ENCODE measurements at regions not wholly inside any gene's neighbourhood (a gene's known extent, or its start where the extent isn't known, plus 50 kb on each side); places are given as distances from the start of the nearest gene placed in this dataset.
"Not testable (repeated sequence)": the region's sequence is repeated elsewhere in the genome, so short reads cannot be mapped to it uniquely, and the experiment has no call there.

GRCh38 chr2:2898744-2899143 is 478.9 kb downstream of the EIPR1 start:
- Histone ChIP-seq H4K20me1 (ENCODE audit: low read depth) (no peaks in the 10 kb centered on the region), H3F3A (ENCODE audit: low read depth) (no peaks in the 10 kb centered on the region), H3K4me2 (no peak overlapping the region), H3K36me3 (no peaks in the 10 kb centered on the region), H3K79me2 (ENCODE audit: low read depth) (no peaks in the 10 kb centered on the region), H3K4me1 (no peaks in the 10 kb centered on the region), H3K4me3 (no peak overlapping the region), H3K27ac (no peak overlapping the region), H3K9ac (no peak overlapping the region), H3K27me3 (no peaks in the 10 kb centered on the region), H2AFZ (replicated peaks) (no peak overlapping the region), H3K9me3 (ENCODE audit: low read depth) (no peaks in the 10 kb centered on the region)
- Mint-ChIP-seq H3K27ac (no peak overlapping the region), H3K27me3 (ENCODE audit: insufficient read depth, low read depth) (peaks cover 11% of the 10 kb centered on the region), H3K9me3 (peaks cover 2% of the 10 kb centered on the region), H3K4me1 (peaks cover 53% of the 10 kb centered on the region), H3K4me3 (no peak overlapping the region), H3K36me3 (no peaks in the 10 kb centered on the region)
- peak; percentile 18 for DNase-seq (ENCODE audit: low spot score)
- no peak for TF ChIP-seq EZH2 (IDR thresholded peaks at IDR 0.05)
- TF ChIP-seq, protein P1, sequence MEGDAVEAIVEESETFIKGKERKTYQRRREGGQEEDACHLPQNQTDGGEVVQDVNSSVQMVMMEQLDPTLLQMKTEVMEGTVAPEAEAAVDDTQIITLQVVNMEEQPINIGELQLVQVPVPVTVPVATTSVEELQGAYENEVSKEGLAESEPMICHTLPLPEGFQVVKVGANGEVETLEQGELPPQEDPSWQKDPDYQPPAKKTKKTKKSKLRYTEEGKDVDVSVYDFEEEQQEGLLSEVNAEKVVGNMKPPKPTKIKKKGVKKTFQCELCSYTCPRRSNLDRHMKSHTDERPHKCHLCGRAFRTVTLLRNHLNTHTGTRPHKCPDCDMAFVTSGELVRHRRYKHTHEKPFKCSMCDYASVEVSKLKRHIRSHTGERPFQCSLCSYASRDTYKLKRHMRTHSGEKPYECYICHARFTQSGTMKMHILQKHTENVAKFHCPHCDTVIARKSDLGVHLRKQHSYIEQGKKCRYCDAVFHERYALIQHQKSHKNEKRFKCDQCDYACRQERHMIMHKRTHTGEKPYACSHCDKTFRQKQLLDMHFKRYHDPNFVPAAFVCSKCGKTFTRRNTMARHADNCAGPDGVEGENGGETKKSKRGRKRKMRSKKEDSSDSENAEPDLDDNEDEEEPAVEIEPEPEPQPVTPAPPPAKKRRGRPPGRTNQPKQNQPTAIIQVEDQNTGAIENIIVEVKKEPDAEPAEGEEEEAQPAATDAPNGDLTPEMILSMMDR (IDR thresholded peaks at IDR 0.05) = no peak

DNA sequence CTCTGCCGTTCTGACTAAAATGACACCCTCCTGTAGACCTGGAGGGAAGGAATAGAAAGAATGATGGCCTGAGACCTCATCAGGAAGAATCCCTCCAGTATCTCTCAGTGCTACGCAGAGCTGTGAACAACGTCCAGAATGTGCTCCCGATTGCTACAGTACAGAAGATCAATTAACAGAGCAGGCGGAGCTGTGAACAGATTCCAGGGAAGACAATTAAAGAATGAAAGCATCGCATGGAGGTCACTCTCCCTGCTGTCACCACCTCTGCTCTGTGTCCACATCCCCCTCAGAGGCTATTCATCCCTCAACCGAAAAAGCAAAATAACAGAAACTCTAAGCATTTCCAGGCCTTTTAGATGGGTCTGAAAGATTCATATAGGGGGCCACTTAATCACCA is 481.0 kb downstream of the EIPR1 start:
- Histone ChIP-seq H3K36me3 (no peaks in the 10 kb centered on the region), H3K4me3 (no peak overlapping the region), H3F3A (ENCODE audit: low read depth) (no peaks in the 10 kb centered on the region), H3K27me3 (no peaks in the 10 kb centered on the region), H3K9ac (no peak overlapping the region), H3K79me2 (ENCODE audit: low read depth) (no peaks in the 10 kb centered on the region), H3K4me2 (no peak overlapping the region), H3K9me3 (ENCODE audit: low read depth) (no peaks in the 10 kb centered on the region), H3K4me1 (no peaks in the 10 kb centered on the region), H2AFZ (replicated peaks) (no peak overlapping the region), H3K27ac (no peak overlapping the region), H4K20me1 (ENCODE audit: low read depth) (no peaks in the 10 kb centered on the region)
- Mint-ChIP-seq H3K9me3 (peaks cover 5% of the 10 kb centered on the region), H3K27ac (peak overlapping the region; percentile 48), H3K27me3 (ENCODE audit: insufficient read depth, low read depth) (peaks cover 14% of the 10 kb centered on the region), H3K4me3 (no peak overlapping the region), H3K4me1 (peaks cover 42% of the 10 kb centered on the region), H3K36me3 (peaks cover 1% of the 10 kb centered on the region)
- TF ChIP-seq, protein P1 (IDR thresholded peaks at IDR 0.05) = no peak
- TF ChIP-seq EZH2phosphoT487 (IDR thresholded peaks at IDR 0.05) = no peak
- no peak for TF ChIP-seq EZH2 (IDR thresholded peaks at IDR 0.05)
- no peak for DNase-seq (ENCODE audit: low spot score)

GRCh38 chr2:2896011-2896410 is 481.6 kb downstream of the EIPR1 start:
- Histone ChIP-seq H3K4me2 (no peak overlapping the region), H3K9me3 (ENCODE audit: low read depth) (no peaks in the 10 kb centered on the region), H3K79me2 (ENCODE audit: low read depth) (no peaks in the 10 kb centered on the region), H4K20me1 (ENCODE audit: low read depth) (no peaks in the 10 kb centered on the region), H3K4me3 (no peak overlapping the region), H3K4me1 (no peaks in the 10 kb centered on the region), H3K9ac (no peak overlapping the region), H3K36me3 (no peaks in the 10 kb centered on the region), H3F3A (ENCODE audit: low read depth) (no peaks in the 10 kb centered on the region), H2AFZ (replicated peaks) (no peak overlapping the region), H3K27me3 (no peaks in the 10 kb centered on the region), H3K27ac (no peak overlapping the region)
- no peak for DNase-seq (ENCODE audit: low spot score)
- no peak overlapping the region for H3K4me3 Mint-ChIP-seq
- peaks cover 36% of the 10 kb centered on the region for H3K4me1 Mint-ChIP-seq
- peaks cover 10% of the 10 kb centered on the region for H3K27me3 Mint-ChIP-seq (ENCODE audit: insufficient read depth, low read depth)
- TF ChIP-seq, protein P1 (IDR thresholded peaks at IDR 0.05) = no peak
- TF ChIP-seq EZH2 (IDR thresholded peaks at IDR 0.05) = no peak
- TF ChIP-seq EZH2phosphoT487 (IDR thresholded peaks at IDR 0.05) = no peak
- H3K9me3 Mint-ChIP-seq = peaks cover 5% of the 10 kb centered on the region
- no peak overlapping the region for H3K27ac Mint-ChIP-seq
- H3K36me3 Mint-ChIP-seq = peaks cover 1% of the 10 kb centered on the region

DNA sequence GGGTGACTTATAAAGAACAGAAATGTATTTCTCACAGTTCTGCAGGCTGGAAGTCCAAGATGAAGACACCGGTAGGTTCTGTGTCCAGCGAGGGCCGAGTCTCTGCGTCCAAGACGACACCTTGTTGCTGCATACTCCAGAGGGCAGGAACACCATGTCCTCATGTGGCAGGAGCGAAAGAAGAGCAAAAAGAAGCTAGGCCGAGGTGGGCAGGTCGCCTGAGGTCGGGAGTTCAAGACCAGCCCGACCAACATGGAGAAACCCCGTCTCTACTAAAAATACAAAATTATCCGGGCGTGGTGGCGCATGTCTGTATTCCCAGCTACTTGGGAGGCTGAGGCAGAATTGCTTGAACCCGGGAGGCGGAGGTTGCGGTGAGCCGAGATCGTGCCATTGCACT is 483.6 kb downstream of the EIPR1 start:
- H3K9me3 Mint-ChIP-seq; H3K4me3 ChIP-seq; H3F3A ChIP-seq (ENCODE audit: low read depth); H3K9ac ChIP-seq; H3K9me3 ChIP-seq (ENCODE audit: low read depth); H3K4me3 Mint-ChIP-seq; H3K27ac ChIP-seq; H3K4me1 ChIP-seq; H3K27me3 Mint-ChIP-seq (ENCODE audit: insufficient read depth, low read depth); H3K36me3 Mint-ChIP-seq; H3K79me2 ChIP-seq (ENCODE audit: low read depth); H4K20me1 ChIP-seq (ENCODE audit: low read depth); DNase-seq (ENCODE audit: low spot score); H3K36me3 ChIP-seq; H3K4me2 ChIP-seq; H2AFZ ChIP-seq (replicated peaks); H3K27me3 ChIP-seq: not testable (repeated sequence)
- peaks cover 21% of the 10 kb centered on the region for H3K4me1 Mint-ChIP-seq
- peak overlapping the region; percentile 90 for H3K27ac Mint-ChIP-seq
